ENCODE measurements at regions not wholly inside any gene's neighbourhood (a gene's known extent, or its start where the extent isn't known, plus 50 kb on each side); places are given as distances from the start of the nearest gene placed in this dataset.

DNA sequence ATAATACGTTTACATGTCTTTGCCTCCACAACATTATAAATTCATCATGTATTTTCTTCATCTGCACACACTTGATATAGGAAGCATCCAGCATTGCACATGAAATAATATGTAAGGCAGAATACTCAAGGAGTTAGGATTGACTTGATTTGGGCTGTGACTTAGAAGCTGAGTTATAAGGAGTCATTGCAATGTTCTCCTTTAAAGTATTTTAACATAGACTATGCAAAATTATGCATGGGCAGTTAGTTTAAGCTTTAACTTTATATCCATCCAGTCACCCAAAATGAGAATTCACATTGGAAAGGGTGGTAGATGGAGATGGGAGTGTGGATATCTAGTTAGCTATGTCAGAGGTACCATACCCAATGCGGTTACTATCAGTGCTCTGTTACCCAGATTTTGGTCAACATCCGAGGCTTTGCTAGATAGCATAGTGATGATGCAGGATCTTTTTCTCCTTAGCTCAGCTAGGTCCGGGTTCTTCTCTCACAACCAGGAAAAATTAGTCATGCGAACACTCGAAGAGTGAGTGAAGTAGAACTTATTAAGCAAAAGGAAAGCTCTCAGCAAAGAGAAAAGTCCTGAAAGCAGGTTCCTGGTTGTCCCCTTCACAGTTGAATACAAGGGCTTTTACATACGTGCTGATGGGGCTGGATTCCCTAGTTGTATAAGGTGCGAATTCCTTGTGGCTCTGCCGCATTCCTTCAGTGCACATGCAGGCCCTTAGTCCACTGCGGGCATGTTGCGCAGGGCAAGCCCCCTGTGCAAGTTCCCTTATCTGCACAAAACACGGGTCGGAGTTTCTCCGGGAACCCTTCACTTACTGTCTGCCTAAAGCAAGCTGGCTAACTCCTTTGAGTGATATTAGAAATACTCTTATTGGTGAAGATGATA lies 73.1 kb upstream of the FAM20A start:
- no peak for TF ChIP-seq POLR2AphosphoS5 (IDR thresholded peaks at IDR 0.05)
- TF ChIP-seq, protein P1, sequence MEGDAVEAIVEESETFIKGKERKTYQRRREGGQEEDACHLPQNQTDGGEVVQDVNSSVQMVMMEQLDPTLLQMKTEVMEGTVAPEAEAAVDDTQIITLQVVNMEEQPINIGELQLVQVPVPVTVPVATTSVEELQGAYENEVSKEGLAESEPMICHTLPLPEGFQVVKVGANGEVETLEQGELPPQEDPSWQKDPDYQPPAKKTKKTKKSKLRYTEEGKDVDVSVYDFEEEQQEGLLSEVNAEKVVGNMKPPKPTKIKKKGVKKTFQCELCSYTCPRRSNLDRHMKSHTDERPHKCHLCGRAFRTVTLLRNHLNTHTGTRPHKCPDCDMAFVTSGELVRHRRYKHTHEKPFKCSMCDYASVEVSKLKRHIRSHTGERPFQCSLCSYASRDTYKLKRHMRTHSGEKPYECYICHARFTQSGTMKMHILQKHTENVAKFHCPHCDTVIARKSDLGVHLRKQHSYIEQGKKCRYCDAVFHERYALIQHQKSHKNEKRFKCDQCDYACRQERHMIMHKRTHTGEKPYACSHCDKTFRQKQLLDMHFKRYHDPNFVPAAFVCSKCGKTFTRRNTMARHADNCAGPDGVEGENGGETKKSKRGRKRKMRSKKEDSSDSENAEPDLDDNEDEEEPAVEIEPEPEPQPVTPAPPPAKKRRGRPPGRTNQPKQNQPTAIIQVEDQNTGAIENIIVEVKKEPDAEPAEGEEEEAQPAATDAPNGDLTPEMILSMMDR (IDR thresholded peaks at IDR 0.05): no peak

Measured in sigmoid colon (tissue), 4 donors.